Naive B cell (primary cell): ENCODE measurements at regions not wholly inside any gene's neighbourhood (a gene's known extent, or its start where the extent isn't known, plus 50 kb on each side); places are given as distances from the start of the nearest gene placed in this dataset.
A peak's percentile ranks its signal among the peaks of the same experiment; 100 is the strongest.

Experiments
- ATAC-seq, 2 donors: fragments of 150-1000 bp; cut with Tn5 transposase; 2 replicates each; pipeline ENCODE4 v1.10.0; 2021; ENCODE audit warnings: low read depth in 2 of 2, mild to moderate bottlenecking in 2 of 2, moderate library complexity in 2 of 2
- DNase-seq: peaks from one replicate; pipeline ENCODE4 v3.0.0; 2022
- H3K27ac Mint-ChIP-seq, 6 donors: one replicate each; pipeline ENCODE4 v1.8.0; 2020 to 2022; ENCODE audit warnings: mild to moderate bottlenecking in 6 of 6, mixed read lengths in 6 of 6, moderate library complexity in 5 of 6, inconsistent platforms in 2 of 6
- H3K27me3 Mint-ChIP-seq, 3 donors: one replicate each; pipeline ENCODE4 v1.8.0; 2021 to 2022; ENCODE audit warnings: mixed read lengths in 3 of 3, mild to moderate bottlenecking in 1 of 3
- H3K36me3 Mint-ChIP-seq, 2 donors: one replicate each; pipeline ENCODE4 v1.8.0; 2020 to 2022; ENCODE audit warnings: mixed read lengths in 2 of 2, inconsistent platforms in 1 of 2, mild to moderate bottlenecking in 1 of 2
- H3K4me1 Mint-ChIP-seq, 3 donors: one replicate each; pipeline ENCODE4 v1.8.0; 2020 to 2022; ENCODE audit warnings: mixed read lengths in 3 of 3, inconsistent platforms in 1 of 3, mild to moderate bottlenecking in 1 of 3, moderate library complexity in 1 of 3
- H3K4me3 Mint-ChIP-seq, 8 donors: one replicate each; pipeline ENCODE4 v1.8.0; 2020 to 2022; ENCODE audit warnings: mild to moderate bottlenecking in 8 of 8, mixed read lengths in 8 of 8, moderate library complexity in 8 of 8, inconsistent platforms in 2 of 8
- H3K9me3 Mint-ChIP-seq, 7 donors: one replicate each; pipeline ENCODE4 v1.8.0; 2020 to 2022; ENCODE audit warnings: mixed read lengths in 7 of 7, mild to moderate bottlenecking in 5 of 7, inconsistent platforms in 2 of 7, moderate library complexity in 1 of 7

DNA sequence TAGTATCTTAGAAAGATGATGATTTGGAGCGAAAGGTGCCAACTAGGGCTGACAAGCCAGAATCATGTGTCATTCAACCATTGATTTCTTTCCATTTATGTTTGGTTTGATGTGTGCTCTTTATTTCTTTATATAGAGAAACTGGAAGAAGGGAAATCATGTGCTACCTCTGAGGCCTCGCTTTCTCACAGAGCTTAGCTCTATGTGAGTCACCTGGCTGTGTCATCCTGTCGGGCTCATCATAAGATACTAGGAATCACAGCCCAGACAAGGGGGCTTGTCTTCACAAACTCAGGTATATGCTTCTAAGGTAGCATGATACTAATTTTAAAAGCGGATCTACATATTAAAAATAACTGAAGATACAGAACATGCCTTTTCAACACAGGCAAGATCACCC lies 81.7 kb upstream of the GPM6B start:
- H3K27me3 Mint-ChIP-seq: peaks cover 0 to 27% (median 4%) of the 10 kb centered on the region in 3 donors
- ATAC-seq (no peak), DNase-seq (no peak)
- H3K4me3 Mint-ChIP-seq: no peak overlapping the region
- H3K27ac Mint-ChIP-seq: peak overlapping the region in 1 of 6 donors; percentile 69
- peaks cover 0 to 2% (median 0%) of the 10 kb centered on the region in 7 donors for H3K9me3 Mint-ChIP-seq
- H3K4me1 Mint-ChIP-seq: no peaks in the 10 kb centered on the region
- no peaks in the 10 kb centered on the region for H3K36me3 Mint-ChIP-seq

DNA sequence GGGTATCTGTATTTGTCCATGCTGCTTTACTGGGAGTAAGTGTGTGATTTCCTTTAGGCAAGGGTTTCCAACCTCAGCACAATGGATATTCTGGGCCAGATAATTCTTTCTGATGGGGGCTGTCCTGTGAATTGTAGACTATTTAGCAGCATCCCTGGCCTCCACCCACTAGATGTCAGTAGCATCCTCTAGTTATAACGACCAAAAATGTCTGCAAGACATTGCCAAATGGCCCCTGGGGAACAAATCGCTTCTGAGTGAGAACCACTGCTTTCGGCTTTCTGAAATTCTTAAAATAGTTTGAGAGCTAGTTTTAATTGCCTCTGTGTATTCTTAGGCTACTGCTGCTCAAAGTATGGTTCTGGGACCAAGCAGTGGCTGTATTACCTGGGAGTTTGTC lies 81.2 kb upstream of the GPM6B start:
- Mint-ChIP-seq H3K27me3 (peaks cover 0 to 22% (median 4%) of the 10 kb centered on the region in 3 donors), H3K4me1 (no peaks in the 10 kb centered on the region), H3K36me3 (no peaks in the 10 kb centered on the region), H3K27ac (no peak overlapping the region), H3K9me3 (peaks cover 0 to 2% (median 0%) of the 10 kb centered on the region in 7 donors), H3K4me3 (no peak overlapping the region)
- no peak for DNase-seq
- ATAC-seq: no peak

- Mint-ChIP-seq H3K4me1 (no peaks in the 10 kb centered on the region), H3K27me3 (peaks cover 0 to 17% (median 4%) of the 10 kb centered on the region in 3 donors), H3K27ac (no peak overlapping the region), H3K36me3 (no peaks in the 10 kb centered on the region), H3K9me3 (peaks cover 0 to 2% (median 0%) of the 10 kb centered on the region in 7 donors), H3K4me3 (no peak overlapping the region)
- no peak for ATAC-seq
- no peak for DNase-seq
These were observed 80.7 kb upstream of the GPM6B start for GRCh38 chrX:13897566-13897965.

DNA sequence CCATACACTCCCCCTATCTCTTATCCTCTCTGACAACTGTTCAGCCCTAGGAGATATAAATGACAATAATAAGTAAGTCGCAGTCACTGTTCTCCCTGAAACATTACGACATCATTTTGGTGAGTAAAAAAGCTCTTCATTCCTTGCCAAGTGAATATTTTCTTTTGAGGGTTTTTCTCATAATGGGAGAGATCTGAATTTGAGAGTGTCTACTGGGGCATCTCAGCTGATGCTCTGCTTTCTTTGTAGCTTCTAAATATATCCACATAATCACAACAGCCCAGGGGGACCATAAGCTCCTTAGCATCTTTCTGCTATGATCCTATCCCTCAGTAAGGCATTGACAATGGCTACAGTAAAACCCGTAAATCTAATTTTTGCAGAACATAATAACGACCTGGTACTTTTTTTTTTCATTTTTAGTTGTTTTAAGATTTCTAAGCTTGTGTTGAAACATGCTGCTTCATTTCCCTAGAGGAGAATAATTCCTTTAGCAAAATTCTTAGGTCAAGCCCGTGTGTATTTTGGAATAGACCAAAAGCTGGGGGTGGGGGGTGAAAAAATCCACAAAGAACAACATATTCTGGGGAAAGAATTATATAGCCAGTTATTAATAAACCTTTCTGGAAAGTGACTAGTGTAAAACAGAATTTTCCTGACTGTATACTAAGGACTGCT lies 78.1 kb upstream of the GPM6B start:
- H3K27ac Mint-ChIP-seq: no peak overlapping the region
- H3K4me1 Mint-ChIP-seq: no peaks in the 10 kb centered on the region
- ATAC-seq: no peak
- H3K36me3 Mint-ChIP-seq: no peaks in the 10 kb centered on the region
- DNase-seq: no peak
- H3K4me3 Mint-ChIP-seq: no peak overlapping the region
- peaks cover 0 to 2% (median 0%) of the 10 kb centered on the region in 7 donors for H3K9me3 Mint-ChIP-seq
- peaks cover 0 to 25% (median 9%) of the 10 kb centered on the region in 3 donors for H3K27me3 Mint-ChIP-seq

- H3K4me3 Mint-ChIP-seq: no peak overlapping the region
- no peaks in the 10 kb centered on the region for H3K36me3 Mint-ChIP-seq
- peaks cover 0 to 2% (median 0%) of the 10 kb centered on the region in 7 donors for H3K9me3 Mint-ChIP-seq
- H3K27ac Mint-ChIP-seq: no peak overlapping the region
- no peaks in the 10 kb centered on the region for H3K4me1 Mint-ChIP-seq
- no peak for DNase-seq
- no peak for ATAC-seq
- H3K27me3 Mint-ChIP-seq: peaks cover 0 to 26% (median 9%) of the 10 kb centered on the region in 3 donors
These were observed 76.9 kb upstream of the GPM6B start for GRCh38 chrX:13893826-13894225.

DNA sequence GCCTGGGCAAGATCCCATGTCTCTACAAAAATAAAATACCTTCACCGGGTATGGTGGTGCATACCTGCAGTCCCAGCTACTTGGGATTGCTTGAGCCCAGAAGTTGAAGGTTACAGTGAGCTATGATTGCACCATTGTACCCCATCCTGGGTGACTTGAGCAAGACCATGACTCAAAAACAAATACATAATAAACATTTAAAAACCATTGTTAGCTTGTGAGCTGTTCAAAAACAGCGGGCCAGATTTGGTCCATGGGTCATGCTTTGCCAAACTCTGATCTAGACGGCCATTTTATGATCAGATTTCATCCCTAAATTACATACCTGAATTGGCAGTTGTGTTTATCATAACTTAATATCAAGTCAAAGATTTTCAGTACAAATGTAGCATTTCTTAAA lies 76.0 kb upstream of the GPM6B start:
- H3K4me1 Mint-ChIP-seq: no peaks in the 10 kb centered on the region
- peaks cover 0 to 2% (median 0%) of the 10 kb centered on the region in 7 donors for H3K9me3 Mint-ChIP-seq
- no peak overlapping the region for H3K27ac Mint-ChIP-seq
- DNase-seq (no peak), ATAC-seq (no peak)
- no peaks in the 10 kb centered on the region for H3K36me3 Mint-ChIP-seq
- H3K27me3 Mint-ChIP-seq: peaks cover 0 to 23% (median 8%) of the 10 kb centered on the region in 3 donors
- no peak overlapping the region for H3K4me3 Mint-ChIP-seq

- Mint-ChIP-seq H3K9me3 (peaks cover 0 to 2% (median 0%) of the 10 kb centered on the region in 7 donors), H3K27me3 (peaks cover 0 to 25% (median 5%) of the 10 kb centered on the region in 3 donors), H3K4me3 (no peak overlapping the region), H3K36me3 (no peaks in the 10 kb centered on the region), H3K27ac (peak overlapping the region in 1 of 6 donors; percentile 53), H3K4me1 (no peaks in the 10 kb centered on the region)
- ATAC-seq (no peak), DNase-seq (no peak)
These were observed 74.7 kb upstream of the GPM6B start for GRCh38 chrX:13891377-13892140.

DNA sequence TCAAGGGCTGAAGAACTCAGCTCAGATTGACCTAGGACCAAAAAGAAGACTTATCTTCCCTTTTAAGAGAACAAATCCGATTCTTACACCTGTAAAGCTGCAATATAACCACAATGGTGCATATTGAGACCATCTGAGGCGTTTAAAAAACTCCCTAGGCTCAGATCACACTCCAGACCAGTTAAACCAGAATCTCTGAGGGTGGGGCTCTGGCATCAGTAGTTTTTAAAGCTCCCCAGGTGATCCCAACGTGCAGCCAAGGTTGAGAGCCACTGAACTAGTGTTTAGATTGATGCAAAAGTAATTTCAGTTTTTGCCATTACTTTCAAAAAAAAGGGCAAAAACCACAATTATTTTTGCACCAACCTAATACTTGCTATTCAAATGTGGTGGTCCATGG lies 73.9 kb upstream of the GPM6B start:
- Mint-ChIP-seq H3K4me3 (no peak overlapping the region), H3K27me3 (peaks cover 0 to 29% (median 5%) of the 10 kb centered on the region in 3 donors), H3K27ac (no peak overlapping the region), H3K4me1 (no peaks in the 10 kb centered on the region), H3K9me3 (peaks cover 0 to 2% (median 0%) of the 10 kb centered on the region in 7 donors), H3K36me3 (no peaks in the 10 kb centered on the region)
- ATAC-seq: no peak
- no peak for DNase-seq

DNA sequence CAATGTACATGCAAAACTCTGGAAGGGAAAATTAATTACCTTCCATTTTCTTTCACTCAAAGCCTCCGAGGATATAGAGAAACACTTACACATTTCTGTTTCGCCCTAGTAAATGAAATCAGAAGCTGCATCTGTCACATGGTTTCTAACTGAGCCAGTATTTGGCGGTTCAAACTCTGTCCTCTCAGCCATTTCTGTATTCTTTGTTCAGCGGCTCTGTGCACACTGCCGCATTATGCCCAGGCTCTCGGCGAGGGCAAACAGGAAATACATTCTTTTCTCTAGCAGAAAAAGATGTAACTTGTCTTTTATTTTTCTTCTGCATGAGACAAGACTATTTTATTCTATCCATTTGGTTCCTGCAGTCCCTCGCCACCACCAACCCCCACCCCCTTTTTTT lies 71.4 kb upstream of the GPM6B start:
- H3K27me3 Mint-ChIP-seq: peaks cover 0 to 29% (median 5%) of the 10 kb centered on the region in 3 donors
- DNase-seq (no peak), ATAC-seq (no peak)
- H3K9me3 Mint-ChIP-seq: peaks cover 0 to 2% (median 0%) of the 10 kb centered on the region in 7 donors
- H3K4me1 Mint-ChIP-seq: no peaks in the 10 kb centered on the region
- no peak overlapping the region for H3K4me3 Mint-ChIP-seq
- no peaks in the 10 kb centered on the region for H3K36me3 Mint-ChIP-seq
- no peak overlapping the region for H3K27ac Mint-ChIP-seq

- Mint-ChIP-seq H3K4me3 (no peak overlapping the region), H3K36me3 (no peaks in the 10 kb centered on the region), H3K27me3 (peaks cover 0 to 20% (median 0%) of the 10 kb centered on the region in 3 donors), H3K4me1 (no peaks in the 10 kb centered on the region), H3K27ac (no peak overlapping the region), H3K9me3 (peaks cover 0 to 2% (median 0%) of the 10 kb centered on the region in 7 donors)
- ATAC-seq: no peak
- DNase-seq: no peak
These were observed 68.7 kb upstream of the GPM6B start for GRCh38 chrX:13885591-13885990.

GRCh38 chrX:13876652-13877051 lies 59.8 kb upstream of the GPM6B start:
- Mint-ChIP-seq H3K4me1 (no peaks in the 10 kb centered on the region), H3K9me3 (peaks cover 0 to 4% (median 0%) of the 10 kb centered on the region in 7 donors), H3K27ac (no peak overlapping the region), H3K27me3 (peaks cover 0 to 53% (median 0%) of the 10 kb centered on the region in 3 donors), H3K36me3 (peaks cover 0 to 3% of the 10 kb centered on the region in 2 donors), H3K4me3 (no peak overlapping the region)
- ATAC-seq (no peak), DNase-seq (no peak)

- no peaks in the 10 kb centered on the region for H3K4me1 Mint-ChIP-seq
- no peak overlapping the region for H3K4me3 Mint-ChIP-seq
- ATAC-seq: no peak
- H3K27ac Mint-ChIP-seq: no peak overlapping the region
- no peak for DNase-seq
- peaks cover 0 to 57% (median 0%) of the 10 kb centered on the region in 3 donors for H3K27me3 Mint-ChIP-seq
- H3K9me3 Mint-ChIP-seq: peaks cover 0 to 4% (median 0%) of the 10 kb centered on the region in 7 donors
- H3K36me3 Mint-ChIP-seq: peaks cover 0 to 6% of the 10 kb centered on the region in 2 donors
These were observed 58.7 kb upstream of the GPM6B start for GRCh38 chrX:13875572-13875971.

- Mint-ChIP-seq H3K36me3 (peaks cover 0 to 6% of the 10 kb centered on the region in 2 donors), H3K4me1 (peaks cover 0 to 4% (median 0%) of the 10 kb centered on the region in 3 donors), H3K9me3 (peaks cover 0 to 8% (median 0%) of the 10 kb centered on the region in 7 donors), H3K4me3 (no peak overlapping the region), H3K27ac (no peak overlapping the region), H3K27me3 (peaks cover 0 to 70% (median 4%) of the 10 kb centered on the region in 3 donors)
- DNase-seq (no peak), ATAC-seq (no peak)
These were observed 51.7 kb upstream of the GPM6B start for GRCh38 chrX:13868591-13868990.
